VCaP (cell line): ENCODE measurements at regions not wholly inside any gene's neighbourhood (a gene's known extent, or its start where the extent isn't known, plus 50 kb on each side); places are given as distances from the start of the nearest gene placed in this dataset.

Source experiments
- H3K27ac ChIP-seq: fragments of 450-650 bp; 2 replicates; pipeline ENCODE4 v1.5.1; 2017
- CTCF ChIP-seq: fragments of 450-650 bp; conservative IDR thresholded peaks from 2 replicates; pipeline ENCODE4 v1.5.1; 2017; ENCODE audit warnings: mild to moderate bottlenecking, moderate library complexity

DNA sequence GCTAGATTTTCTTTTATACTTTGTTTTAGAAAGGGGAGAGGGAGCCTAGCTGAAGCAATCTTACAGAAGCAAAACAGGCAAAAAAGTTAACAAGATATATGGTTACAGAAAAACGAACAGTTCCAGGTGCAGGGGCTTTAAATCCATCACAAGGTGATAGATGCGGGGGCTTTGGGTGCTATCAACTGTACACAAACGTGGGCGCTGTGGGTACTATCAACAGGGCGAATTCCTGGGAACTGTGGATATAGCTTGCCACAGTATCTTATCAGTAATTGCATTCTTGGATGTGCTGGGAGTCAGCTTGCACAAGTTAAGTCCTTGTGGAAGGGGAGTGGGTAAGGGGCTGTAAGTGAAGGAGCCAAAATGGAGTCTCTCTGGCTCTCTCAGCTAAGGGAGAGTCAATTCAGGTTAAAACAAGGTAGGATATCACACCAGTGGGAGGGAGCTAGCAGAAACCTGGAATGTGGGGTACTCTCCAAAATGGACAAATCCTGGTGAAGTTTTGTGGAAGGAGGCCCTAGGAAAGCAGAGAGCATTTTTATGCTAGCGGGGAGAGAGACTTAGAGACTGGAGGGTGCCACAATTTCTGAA is 325.8 kb upstream of the SPHKAP start:
- no peak for TF ChIP-seq CTCF
- H3K27ac ChIP-seq, result no peak overlapping the region

GRCh38 chr2:228503731-228504130 is 322.2 kb upstream of the SPHKAP start:
- H3K27ac ChIP-seq, result no peak overlapping the region
- TF ChIP-seq CTCF, result no peak

GRCh38 chr2:228493852-228494251 is 312.4 kb upstream of the SPHKAP start:
- no peak for TF ChIP-seq CTCF
- no peak overlapping the region for H3K27ac ChIP-seq

DNA sequence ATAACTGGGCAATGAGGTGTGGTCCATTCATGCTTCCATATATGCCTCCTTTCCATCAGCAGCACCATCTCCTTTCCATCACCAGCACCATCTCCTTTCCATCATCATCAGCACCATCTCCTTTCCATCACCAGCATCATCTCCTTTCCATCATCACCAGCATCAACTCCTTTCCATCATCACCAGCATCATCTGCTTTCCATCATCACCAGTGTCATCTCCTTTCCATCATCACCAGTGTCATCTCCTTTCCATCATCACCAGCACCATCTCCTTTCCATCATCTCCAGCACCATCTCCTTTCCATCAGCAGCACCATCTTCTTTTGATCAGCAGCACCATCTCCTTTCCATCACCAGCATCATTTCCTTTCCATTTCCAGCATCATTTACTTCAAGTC is 297.5 kb upstream of the SPHKAP start:
- TF ChIP-seq CTCF, result no peak
- no peak overlapping the region for H3K27ac ChIP-seq

DNA sequence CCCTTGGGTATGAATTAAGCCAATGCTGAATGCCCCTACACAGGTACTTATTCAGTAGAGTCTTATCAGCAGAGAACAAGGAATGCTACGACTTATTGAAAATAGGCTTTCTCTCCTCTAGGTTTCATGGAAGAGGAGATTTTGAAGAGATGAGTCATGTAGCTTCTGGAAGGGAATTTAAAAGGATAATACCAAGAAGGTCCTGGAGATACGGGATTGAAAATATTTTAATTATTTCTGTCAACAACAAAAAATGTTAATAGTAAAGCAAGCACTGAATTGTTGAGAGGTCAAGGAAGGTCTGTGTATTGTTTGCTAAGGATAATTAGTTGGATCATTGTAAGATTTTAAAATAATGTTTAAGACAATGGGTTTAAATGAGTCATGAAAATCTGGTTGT is 293.0 kb upstream of the SPHKAP start:
- no peak for TF ChIP-seq CTCF
- no peak overlapping the region for H3K27ac ChIP-seq

DNA sequence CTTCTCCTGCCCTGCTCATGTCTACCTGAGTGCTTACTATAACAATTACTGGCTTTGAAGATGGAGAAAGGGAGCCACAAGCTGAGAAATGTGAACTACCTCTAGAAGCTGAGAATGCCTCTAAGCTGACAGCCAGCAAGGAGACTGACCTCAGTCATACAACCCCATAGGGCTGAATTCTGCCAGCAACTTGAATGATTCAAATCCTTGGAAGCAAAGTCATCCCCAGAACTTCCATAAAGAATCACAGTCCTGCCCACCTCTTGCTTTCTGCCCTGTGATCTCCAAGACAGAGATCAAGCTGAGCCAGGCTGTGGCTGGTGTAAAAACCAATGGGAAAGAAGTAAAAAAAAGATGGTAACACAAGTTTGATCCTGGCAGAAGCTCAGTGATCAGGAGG is 288.2 kb upstream of the SPHKAP start:
- H3K27ac ChIP-seq, result no peak overlapping the region
- no peak for TF ChIP-seq CTCF

DNA sequence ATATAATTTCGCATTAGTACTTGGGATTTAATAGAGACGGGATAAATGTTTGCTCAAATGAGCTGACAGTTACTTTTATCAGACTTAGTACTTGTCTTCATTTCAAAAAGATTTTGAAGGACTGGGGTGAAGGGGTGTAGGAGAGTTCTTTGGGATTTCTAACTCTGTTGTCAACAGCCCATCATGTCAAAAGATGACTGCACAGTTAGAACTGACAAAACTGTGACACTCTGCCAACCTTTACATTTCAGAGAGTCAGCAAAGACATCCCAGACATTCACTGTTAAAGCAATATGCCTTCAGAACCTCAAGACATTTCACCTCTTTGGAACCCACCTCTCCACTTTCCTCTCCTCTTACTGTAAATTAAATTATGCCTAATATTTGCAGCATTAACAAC is 285.4 kb upstream of the SPHKAP start:
- H3K27ac ChIP-seq, result no peak overlapping the region

More for the DNA sequence above, 285.4 kb upstream of the SPHKAP start:
- no peak for TF ChIP-seq CTCF
